ENCODE measurements at regions not wholly inside any gene's neighbourhood (a gene's known extent, or its start where the extent isn't known, plus 50 kb on each side); places are given as distances from the start of the nearest gene placed in this dataset.

- TF ChIP-seq CTCF (IDR thresholded peaks at IDR 0.05 in 4 of 5, conservative IDR thresholded peaks at IDR 0.05 in 1 of 5) (no peak), POLR2A (IDR thresholded peaks at IDR 0.05) (no peak)
These were observed 464.7 kb downstream of the DMRT2 start for GRCh38 chr9:1514776-1515363.
